ENCODE measurements at regions not wholly inside any gene's neighbourhood (a gene's known extent, or its start where the extent isn't known, plus 50 kb on each side); places are given as distances from the start of the nearest gene placed in this dataset.

DNA sequence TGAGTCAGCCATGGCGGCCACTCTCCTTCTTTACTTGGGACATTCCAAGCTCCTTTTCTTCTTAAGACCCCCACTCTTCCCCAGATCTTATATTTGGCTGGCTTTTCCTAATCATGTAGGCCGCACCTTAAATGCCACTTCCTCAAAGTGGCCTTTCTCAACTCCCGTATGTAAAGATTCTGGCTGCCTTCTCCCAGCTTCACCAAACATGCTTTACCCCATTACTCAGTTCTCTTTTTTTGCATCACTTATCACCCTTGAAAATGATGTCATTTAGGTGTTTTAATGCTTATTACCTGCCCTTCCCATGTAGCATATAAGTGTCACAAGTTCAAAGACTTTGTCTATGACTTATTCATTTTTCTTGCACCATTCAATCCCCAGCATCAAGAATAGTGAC, 810.1 kb upstream of the CELF2 start:
- TF ChIP-seq EZH2 (IDR thresholded peaks at IDR 0.05) (no peak), CTCF (IDR thresholded peaks at IDR 0.05) (no peak)

Data from neural progenitor cell (in vitro differentiated cells).